Peyer's patch (tissue), 4 donors: ENCODE measurements at regions not wholly inside any gene's neighbourhood (a gene's known extent, or its start where the extent isn't known, plus 50 kb on each side); places are given as distances from the start of the nearest gene placed in this dataset.

Experiments
- CTCF ChIP-seq, 6 experiments: fragments of 450-650 bp in 4 of 6; fragments of 200-600 bp in 2 of 6; sonication (generic) in 1 of 6; IDR thresholded peaks; one replicate each; pipeline ENCODE4 v1.5.1; 2017 to 2019; ENCODE audit warnings: antibody characterized with exemption in 6 of 6, mild to moderate bottlenecking in 3 of 6, moderate library complexity in 1 of 6
- POLR2A ChIP-seq, 2 donors: fragments of 450-650 bp; IDR thresholded peaks; one replicate each; pipeline ENCODE4 v1.5.1; 2017; ENCODE audit warnings: antibody characterized with exemption in 2 of 2, mild to moderate bottlenecking in 2 of 2, moderate library complexity in 2 of 2

- TF ChIP-seq CTCF (IDR thresholded peaks at IDR 0.05) (no peak), POLR2A (IDR thresholded peaks at IDR 0.05) (no peak)
These were observed 97.5 kb upstream of the RPS6KA3 start for GRCh38 chrX:20364238-20364637.
